Uterus (tissue), 3 donors: ENCODE measurements at regions not wholly inside any gene's neighbourhood (a gene's known extent, or its start where the extent isn't known, plus 50 kb on each side); places are given as distances from the start of the nearest gene placed in this dataset.
"Not testable (repeated sequence)": the region's sequence is repeated elsewhere in the genome, so short reads cannot be mapped to it uniquely, and the experiment has no call there.

Source experiments
- DNase-seq, 2 donors: peaks; one replicate each; pipeline ENCODE4 v3.0.0-alpha.2; 2019 to 2020
- H3K27ac ChIP-seq, 2 donors: fragments of 200-600 bp; sonication (generic); 1 replicate in 1 of 2; 2 replicates in 1 of 2; pipeline ENCODE4 v1.5.1; 2016 to 2018
- H3K27me3 ChIP-seq, 2 donors: fragments of 200-600 bp; sonication (generic); one replicate each; pipeline ENCODE4 v1.5.1; 2018 to 2019; ENCODE audit warnings: control low read depth in 1 of 2
- H3K36me3 ChIP-seq, 2 donors: fragments of 200-600 bp; sonication (generic); one replicate each; pipeline ENCODE4 v1.5.1; 2019; ENCODE audit warnings: control low read depth in 1 of 2
- H3K4me1 ChIP-seq, 2 donors: fragments of 200-600 bp; sonication (generic); one replicate each; pipeline ENCODE4 v1.5.1; 2018 to 2019; ENCODE audit warnings: control low read depth in 1 of 2
- H3K4me3 ChIP-seq, 2 donors: fragments of 200-600 bp; sonication (generic); 1 replicate in 1 of 2; 2 replicates in 1 of 2; pipeline ENCODE4 v1.5.1; 2018 to 2019; ENCODE audit warnings: mild to moderate bottlenecking in 1 of 2
- H3K9me3 ChIP-seq, 2 donors: fragments of 200-600 bp; sonication (generic); one replicate each; pipeline ENCODE4 v1.5.1; 2019; ENCODE audit warnings: control low read depth in 1 of 2
- POLR2A ChIP-seq, 2 donors: fragments of 450-650 bp; IDR thresholded peaks; one replicate each; pipeline ENCODE4 v1.6.1; 2016; ENCODE audit warnings: antibody characterized with exemption in 2 of 2, mild to moderate bottlenecking in 1 of 2, moderate library complexity in 1 of 2
- intact Hi-C: fragments of 100-400 bp; cut with DNase I; formaldehyde crosslinking; loops from one replicate; pipeline ENCODE4 v1.15.1; 2023; ENCODE audit warnings: low total_unique reads
- TF ChIP-seq, protein P1 (sequence below), 4 experiments: fragments of 200-600 bp in 2 of 4; fragments of 450-650 bp in 2 of 4; sonication (generic) in 2 of 4; IDR thresholded peaks; one replicate each; pipeline ENCODE4 v1.5.1; 2016 to 2019; ENCODE audit warnings: antibody characterized with exemption in 4 of 4, mild to moderate bottlenecking in 2 of 4, moderate library complexity in 1 of 4
- donor health status: DM: yes; HTN: yes; CAD: no.

- DNase-seq, result no peak
- Histone ChIP-seq H3K36me3 (no peaks in the 10 kb centered on the region), H3K27ac (no peak overlapping the region), H3K27me3 (no peaks in the 10 kb centered on the region), H3K4me1 (no peaks in the 10 kb centered on the region), H3K4me3 (no peak overlapping the region), H3K9me3 (no peaks in the 10 kb centered on the region)
- TF ChIP-seq, protein P1, sequence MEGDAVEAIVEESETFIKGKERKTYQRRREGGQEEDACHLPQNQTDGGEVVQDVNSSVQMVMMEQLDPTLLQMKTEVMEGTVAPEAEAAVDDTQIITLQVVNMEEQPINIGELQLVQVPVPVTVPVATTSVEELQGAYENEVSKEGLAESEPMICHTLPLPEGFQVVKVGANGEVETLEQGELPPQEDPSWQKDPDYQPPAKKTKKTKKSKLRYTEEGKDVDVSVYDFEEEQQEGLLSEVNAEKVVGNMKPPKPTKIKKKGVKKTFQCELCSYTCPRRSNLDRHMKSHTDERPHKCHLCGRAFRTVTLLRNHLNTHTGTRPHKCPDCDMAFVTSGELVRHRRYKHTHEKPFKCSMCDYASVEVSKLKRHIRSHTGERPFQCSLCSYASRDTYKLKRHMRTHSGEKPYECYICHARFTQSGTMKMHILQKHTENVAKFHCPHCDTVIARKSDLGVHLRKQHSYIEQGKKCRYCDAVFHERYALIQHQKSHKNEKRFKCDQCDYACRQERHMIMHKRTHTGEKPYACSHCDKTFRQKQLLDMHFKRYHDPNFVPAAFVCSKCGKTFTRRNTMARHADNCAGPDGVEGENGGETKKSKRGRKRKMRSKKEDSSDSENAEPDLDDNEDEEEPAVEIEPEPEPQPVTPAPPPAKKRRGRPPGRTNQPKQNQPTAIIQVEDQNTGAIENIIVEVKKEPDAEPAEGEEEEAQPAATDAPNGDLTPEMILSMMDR (IDR thresholded peaks at IDR 0.05), result no peak
- TF ChIP-seq POLR2A (IDR thresholded peaks at IDR 0.05), result no peak
- intact Hi-C loops, result no loop called here
Measured at GRCh38 chr2:83106853-83107252, 1352.2 kb downstream of the SUCLG1 start.

DNA sequence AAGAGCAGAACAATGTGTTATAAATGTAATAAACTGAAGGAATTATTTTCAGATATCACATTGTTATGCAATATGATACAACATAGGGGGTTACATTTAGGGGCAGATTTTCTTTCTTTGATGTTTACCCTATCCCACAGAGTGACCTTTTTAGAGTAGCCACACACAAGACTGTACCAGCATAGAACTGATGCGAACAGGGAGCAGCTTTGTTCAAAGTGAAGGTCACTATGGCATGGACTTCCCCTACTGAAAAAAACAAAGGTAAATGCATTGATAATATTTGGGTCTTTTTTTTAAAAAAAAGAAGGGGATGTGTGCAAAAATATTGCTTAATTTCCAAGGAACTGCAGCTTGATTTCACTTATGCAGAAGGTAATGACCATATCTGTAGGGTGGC is 1354.9 kb downstream of the SUCLG1 start:
- Histone ChIP-seq H3K9me3 (no peaks in the 10 kb centered on the region), H3K4me1 (no peaks in the 10 kb centered on the region), H3K27me3 (no peaks in the 10 kb centered on the region), H3K27ac (no peak overlapping the region), H3K36me3 (no peaks in the 10 kb centered on the region), H3K4me3 (no peak overlapping the region)
- no peak for TF ChIP-seq POLR2A (IDR thresholded peaks at IDR 0.05)
- TF ChIP-seq, protein P1 (IDR thresholded peaks at IDR 0.05), result no peak
- DNase-seq, result no peak
- intact Hi-C loops, result no loop called here

DNA sequence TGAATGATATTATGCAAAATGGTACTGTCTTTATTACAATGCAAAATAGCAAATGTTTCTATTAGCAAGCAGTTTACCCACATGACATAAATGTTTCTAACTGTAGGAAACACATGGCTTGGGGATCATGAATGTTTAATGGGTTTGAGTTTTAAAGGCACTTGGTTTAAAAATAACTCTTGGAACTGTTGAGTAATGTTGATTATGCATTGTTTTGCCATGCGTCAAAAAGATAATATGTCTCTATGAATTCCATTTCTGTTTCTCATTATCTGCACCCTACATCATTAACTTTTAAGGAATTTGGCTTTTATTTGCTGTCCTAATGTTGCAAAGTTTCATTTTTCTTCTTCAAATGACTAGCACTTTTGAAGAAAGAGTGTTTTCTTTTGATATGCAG is 1355.5 kb downstream of the SUCLG1 start:
- DNase-seq, result no peak
- TF ChIP-seq POLR2A (IDR thresholded peaks at IDR 0.05), result no peak
- TF ChIP-seq, protein P1 (IDR thresholded peaks at IDR 0.05), result no peak
- no peaks in the 10 kb centered on the region for H3K27me3 ChIP-seq
- no peaks in the 10 kb centered on the region for H3K36me3 ChIP-seq
- H3K4me3 ChIP-seq, result no peak overlapping the region
- H3K27ac ChIP-seq, result no peak overlapping the region
- H3K4me1 ChIP-seq, result no peaks in the 10 kb centered on the region
- H3K9me3 ChIP-seq, result no peaks in the 10 kb centered on the region
- intact Hi-C loops, result no loop called here

DNA sequence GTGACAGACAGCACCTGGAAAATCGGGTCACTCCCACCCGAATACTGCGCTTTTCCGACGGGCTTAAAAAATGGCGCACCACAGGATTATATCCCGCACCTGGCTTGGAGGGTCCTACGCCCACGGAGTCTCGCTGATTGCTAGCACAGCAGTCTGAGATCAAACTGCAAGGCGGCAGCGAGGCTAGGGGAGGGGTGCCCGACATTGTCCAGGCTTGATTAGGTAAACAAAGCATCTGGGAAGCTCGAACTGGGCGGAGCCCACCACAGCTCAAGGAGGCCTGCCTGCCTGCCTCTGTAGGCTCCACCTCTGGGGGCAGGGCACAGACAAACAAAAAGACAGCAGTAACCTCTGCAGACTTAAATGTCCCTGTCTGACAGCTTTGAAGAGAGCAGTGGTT is 1370.0 kb downstream of the SUCLG1 start:
- H3K36me3 ChIP-seq, H3K4me3 ChIP-seq, H3K9me3 ChIP-seq, H3K27me3 ChIP-seq, H3K27ac ChIP-seq, intact Hi-C loops, H3K4me1 ChIP-seq, DNase-seq: not testable (repeated sequence)

DNA sequence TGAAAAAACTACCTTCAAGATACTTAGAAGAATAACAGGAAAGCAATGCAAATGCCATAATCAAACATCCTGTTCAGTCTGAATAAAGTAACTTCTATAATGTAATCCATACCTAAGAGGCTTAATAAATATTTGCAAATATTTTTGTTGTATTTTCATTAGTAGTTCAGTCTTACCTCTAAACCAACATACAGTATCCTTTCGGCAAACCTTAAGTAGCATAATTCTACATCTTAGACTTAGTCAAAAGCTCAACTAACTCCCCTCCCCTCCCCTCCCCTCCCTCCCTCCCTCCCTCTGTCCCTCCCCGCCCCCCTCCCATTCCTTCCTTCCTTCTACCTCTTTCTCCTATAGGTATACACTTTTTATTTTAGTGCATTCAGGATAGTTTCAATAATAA is 1373.2 kb downstream of the SUCLG1 start:
- Histone ChIP-seq H3K4me3 (no peak overlapping the region), H3K4me1 (no peaks in the 10 kb centered on the region), H3K27ac (no peak overlapping the region), H3K27me3 (no peaks in the 10 kb centered on the region), H3K36me3 (no peaks in the 10 kb centered on the region), H3K9me3 (no peaks in the 10 kb centered on the region)
- DNase-seq, result no peak
- TF ChIP-seq, protein P1 (IDR thresholded peaks at IDR 0.05), result no peak
- TF ChIP-seq POLR2A (IDR thresholded peaks at IDR 0.05), result no peak
- intact Hi-C loops, result no loop called here
